Spinal cord (tissue), 9 donors: ENCODE measurements at regions not wholly inside any gene's neighbourhood (a gene's known extent, or its start where the extent isn't known, plus 50 kb on each side); places are given as distances from the start of the nearest gene placed in this dataset.

Experiments used
- DNase-seq, 6 donors: peaks; one replicate each; pipeline versions ENCODE4 v3.0.0 to v3.0.0-alpha.2; 2013 to 2015; ENCODE audit warnings: low spot score in 6 of 6, low read depth in 4 of 6
- H3K27ac ChIP-seq: one replicate; pipeline ENCODE4 v1.5.1; 2013; ENCODE audit warnings: low read depth, low read length, control low read depth
- H3K27me3 ChIP-seq: one replicate; pipeline ENCODE4 v1.6.1; 2013; ENCODE audit warnings: low read length; ENCODE audit not compliant: control insufficient read depth, insufficient read depth
- H3K36me3 ChIP-seq: one replicate; pipeline ENCODE4 v1.6.1; 2013; ENCODE audit warnings: low read length; ENCODE audit not compliant: control insufficient read depth, insufficient read depth
- H3K4me1 ChIP-seq: one replicate; pipeline ENCODE4 v1.6.1; 2013; ENCODE audit warnings: low read length; ENCODE audit not compliant: control insufficient read depth, insufficient read depth
- H3K4me3 ChIP-seq: one replicate; pipeline ENCODE4 v1.5.1; 2013; ENCODE audit warnings: low read depth, low read length, control low read depth
- H3K9me3 ChIP-seq: one replicate; pipeline ENCODE4 v1.6.1; 2013; ENCODE audit warnings: low read length; ENCODE audit not compliant: control insufficient read depth, insufficient read depth
- WGBS: methylation state at CpG from one replicate; pipeline ENCODE4 v1.1.5; 2013; ENCODE audit warnings: missing lambda C conversion rate; ENCODE audit not compliant: insufficient coverage; 5-methylcytosine and 5-hydroxymethylcytosine counted together
- donor health status: healthy.

GRCh38 chr21:41689289-41689583, 77.6 kb downstream of the RIPK4 start:
- Histone ChIP-seq H3K4me1 (no peaks in the 10 kb centered on the region), H3K27ac (no peak overlapping the region), H3K9me3 (no peaks in the 10 kb centered on the region), H3K27me3 (no peaks in the 10 kb centered on the region), H3K4me3 (no peak overlapping the region), H3K36me3 (no peaks in the 10 kb centered on the region)
- 91% methylated on average over 8 of the region's 24 CpGs for WGBS
- no peak for DNase-seq

GRCh38 chr21:41687633-41688032, 79.2 kb downstream of the RIPK4 start:
- H3K27ac ChIP-seq: no peak overlapping the region
- no peaks in the 10 kb centered on the region for H3K36me3 ChIP-seq
- H3K4me3 ChIP-seq: no peak overlapping the region
- no CpG with 5 or more reads among the region's 2 CpGs for WGBS
- H3K9me3 ChIP-seq: no peaks in the 10 kb centered on the region
- no peaks in the 10 kb centered on the region for H3K27me3 ChIP-seq
- no peaks in the 10 kb centered on the region for H3K4me1 ChIP-seq
- no peak for DNase-seq

- WGBS: 79% methylated on average over 4 of the region's 9 CpGs
- Histone ChIP-seq H3K4me3 (no peak overlapping the region), H3K27ac (no peak overlapping the region)
Observed at GRCh38 chr21:41686664-41687063, 80.2 kb downstream of the RIPK4 start.

GRCh38 chr21:41685511-41686149, 81.2 kb downstream of the RIPK4 start:
- Histone ChIP-seq H3K36me3 (no peaks in the 10 kb centered on the region), H3K9me3 (no peaks in the 10 kb centered on the region), H3K27me3 (no peaks in the 10 kb centered on the region), H3K27ac (no peak overlapping the region), H3K4me1 (no peaks in the 10 kb centered on the region), H3K4me3 (no peak overlapping the region)
- no peak for DNase-seq
- WGBS: 87% methylated on average over 5 of the region's 8 CpGs

More at GRCh38 chr21:41686664-41687063, 80.2 kb downstream of the RIPK4 start:
- Histone ChIP-seq H3K4me1 (no peaks in the 10 kb centered on the region), H3K27me3 (no peaks in the 10 kb centered on the region), H3K9me3 (no peaks in the 10 kb centered on the region), H3K36me3 (no peaks in the 10 kb centered on the region)
- DNase-seq: no peak

- no peak for DNase-seq
- H3K4me3 ChIP-seq: no peak overlapping the region
- no peaks in the 10 kb centered on the region for H3K36me3 ChIP-seq
- no peaks in the 10 kb centered on the region for H3K4me1 ChIP-seq
- no peak overlapping the region for H3K27ac ChIP-seq
- H3K27me3 ChIP-seq: no peaks in the 10 kb centered on the region
- no peaks in the 10 kb centered on the region for H3K9me3 ChIP-seq
- 76% methylated on average over 18 of the region's 26 CpGs for WGBS
Observed at GRCh38 chr21:41684381-41685245, 82.2 kb downstream of the RIPK4 start.

GRCh38 chr21:41683815-41684214, 83.0 kb downstream of the RIPK4 start:
- WGBS: 80% methylated on average over 10 of the region's 10 CpGs
- no peak overlapping the region for H3K4me3 ChIP-seq
- H3K36me3 ChIP-seq: no peaks in the 10 kb centered on the region
- H3K27ac ChIP-seq: no peak overlapping the region
- no peak for DNase-seq
- peaks cover 4% of the 10 kb centered on the region for H3K4me1 ChIP-seq
- H3K9me3 ChIP-seq: no peaks in the 10 kb centered on the region
- no peaks in the 10 kb centered on the region for H3K27me3 ChIP-seq

GRCh38 chr21:41682719-41683179, 84.1 kb downstream of the RIPK4 start:
- H3K9me3 ChIP-seq: no peaks in the 10 kb centered on the region
- peaks cover 11% of the 10 kb centered on the region for H3K4me1 ChIP-seq
- no peak overlapping the region for H3K27ac ChIP-seq
- no peaks in the 10 kb centered on the region for H3K27me3 ChIP-seq
- WGBS: 74% methylated on average over 8 of the region's 17 CpGs
- H3K36me3 ChIP-seq: no peaks in the 10 kb centered on the region
- no peak overlapping the region for H3K4me3 ChIP-seq
- DNase-seq: no peak

- Histone ChIP-seq H3K9me3 (no peaks in the 10 kb centered on the region), H3K27ac (no peak overlapping the region), H3K36me3 (no peaks in the 10 kb centered on the region), H3K4me1 (peaks cover 11% of the 10 kb centered on the region), H3K4me3 (no peak overlapping the region), H3K27me3 (no peaks in the 10 kb centered on the region)
- DNase-seq: no peak
- 88% methylated on average over 24 of the region's 24 CpGs for WGBS
Observed at GRCh38 chr21:41681939-41682718, 84.7 kb downstream of the RIPK4 start.

- no peak for DNase-seq
- Histone ChIP-seq H3K27me3 (no peaks in the 10 kb centered on the region), H3K4me1 (peaks cover 11% of the 10 kb centered on the region), H3K27ac (no peak overlapping the region), H3K36me3 (no peaks in the 10 kb centered on the region), H3K4me3 (no peak overlapping the region), H3K9me3 (no peaks in the 10 kb centered on the region)
- WGBS: 84% methylated on average over 18 of the region's 20 CpGs
Observed at GRCh38 chr21:41681348-41681801, 85.5 kb downstream of the RIPK4 start.
